GM12891 (cell line): ENCODE measurements at regions not wholly inside any gene's neighbourhood (a gene's known extent, or its start where the extent isn't known, plus 50 kb on each side); places are given as distances from the start of the nearest gene placed in this dataset.

Experiments
- POLR2A ChIP-seq: IDR thresholded peaks from 2 replicates; pipeline ENCODE4 v1.6.1; 2011; ENCODE audit warnings: low read depth, low read length, control low read depth
- POLR2AphosphoS5 ChIP-seq: IDR thresholded peaks from 2 replicates; pipeline ENCODE4 v1.6.1; 2011; ENCODE audit warnings: low read depth, low read length, control low read depth
- TAF1 ChIP-seq: IDR thresholded peaks from 2 replicates; pipeline ENCODE4 v1.6.1; 2011; ENCODE audit warnings: low read depth, low read length, control low read depth

GRCh38 chr4:134601706-134602105 lies 400.1 kb upstream of the PABPC4L start:
- no peak for TF ChIP-seq POLR2AphosphoS5
- no peak for TF ChIP-seq TAF1
- no peak for TF ChIP-seq POLR2A
